HUDEP-2 (cell line): ENCODE measurements at regions not wholly inside any gene's neighbourhood (a gene's known extent, or its start where the extent isn't known, plus 50 kb on each side); places are given as distances from the start of the nearest gene placed in this dataset.

Experiments used
- DNase-seq, 76 experiments: peaks; one replicate each; lab custom pipeline; 2025; ENCODE audit not compliant: unreplicated experiment in 76 of 76; lab: John Stamatoyannopoulos, UW

- DNase-seq, result no peak
Observed at GRCh38 chr5:27387535-27388073, 349.2 kb upstream of the CDH9 start.

- DNase-seq, result no peak
Observed at GRCh38 chr5:27381686-27382085, 343.3 kb upstream of the CDH9 start.

GRCh38 chr5:27377626-27378025 lies 339.2 kb upstream of the CDH9 start:
- no peak for DNase-seq

- DNase-seq, result no peak
Observed at GRCh38 chr5:27353970-27354369, 315.6 kb upstream of the CDH9 start.

- DNase-seq, result no peak
Observed at GRCh38 chr5:27353540-27353939, 315.2 kb upstream of the CDH9 start.

- DNase-seq, result no peak
Observed at GRCh38 chr5:27341342-27341741, 303.0 kb upstream of the CDH9 start.

- no peak for DNase-seq
Observed at GRCh38 chr5:27336817-27337216, 298.4 kb upstream of the CDH9 start.

- no peak for DNase-seq
Observed at GRCh38 chr5:27328480-27328879, 290.1 kb upstream of the CDH9 start.

- no peak for DNase-seq
Observed at GRCh38 chr5:27325513-27325912, 287.1 kb upstream of the CDH9 start.

- DNase-seq, result no peak
Observed at GRCh38 chr5:27318701-27319100, 280.3 kb upstream of the CDH9 start.

- DNase-seq, result no peak
Observed at GRCh38 chr5:27316271-27316650, 277.9 kb upstream of the CDH9 start.

GRCh38 chr5:27315363-27316270 lies 277.2 kb upstream of the CDH9 start:
- DNase-seq, result no peak

- no peak for DNase-seq
Observed at GRCh38 chr5:27313549-27313948, 275.2 kb upstream of the CDH9 start.

- no peak for DNase-seq
Observed at GRCh38 chr5:27312291-27312893, 274.0 kb upstream of the CDH9 start.

- DNase-seq, result no peak
Observed at GRCh38 chr5:27311544-27311943, 273.2 kb upstream of the CDH9 start.

GRCh38 chr5:27308153-27308552 lies 269.8 kb upstream of the CDH9 start:
- no peak for DNase-seq

GRCh38 chr5:27290172-27290571 lies 251.8 kb upstream of the CDH9 start:
- no peak for DNase-seq

- no peak for DNase-seq
Observed at GRCh38 chr5:27276119-27276518, 237.7 kb upstream of the CDH9 start.

GRCh38 chr5:27275345-27275744 lies 237.0 kb upstream of the CDH9 start:
- DNase-seq, result no peak

- no peak for DNase-seq
Observed at GRCh38 chr5:27269766-27270165, 231.4 kb upstream of the CDH9 start.

GRCh38 chr5:27267209-27267824 lies 228.9 kb upstream of the CDH9 start:
- no peak for DNase-seq

GRCh38 chr5:27266184-27266583 lies 227.8 kb upstream of the CDH9 start:
- no peak for DNase-seq
